ENCODE measurements at regions not wholly inside any gene's neighbourhood (a gene's known extent, or its start where the extent isn't known, plus 50 kb on each side); places are given as distances from the start of the nearest gene placed in this dataset.

GRCh38 chr11:116331381-116331780 is 441.4 kb downstream of the BUD13 start:
- TF ChIP-seq, protein P1, sequence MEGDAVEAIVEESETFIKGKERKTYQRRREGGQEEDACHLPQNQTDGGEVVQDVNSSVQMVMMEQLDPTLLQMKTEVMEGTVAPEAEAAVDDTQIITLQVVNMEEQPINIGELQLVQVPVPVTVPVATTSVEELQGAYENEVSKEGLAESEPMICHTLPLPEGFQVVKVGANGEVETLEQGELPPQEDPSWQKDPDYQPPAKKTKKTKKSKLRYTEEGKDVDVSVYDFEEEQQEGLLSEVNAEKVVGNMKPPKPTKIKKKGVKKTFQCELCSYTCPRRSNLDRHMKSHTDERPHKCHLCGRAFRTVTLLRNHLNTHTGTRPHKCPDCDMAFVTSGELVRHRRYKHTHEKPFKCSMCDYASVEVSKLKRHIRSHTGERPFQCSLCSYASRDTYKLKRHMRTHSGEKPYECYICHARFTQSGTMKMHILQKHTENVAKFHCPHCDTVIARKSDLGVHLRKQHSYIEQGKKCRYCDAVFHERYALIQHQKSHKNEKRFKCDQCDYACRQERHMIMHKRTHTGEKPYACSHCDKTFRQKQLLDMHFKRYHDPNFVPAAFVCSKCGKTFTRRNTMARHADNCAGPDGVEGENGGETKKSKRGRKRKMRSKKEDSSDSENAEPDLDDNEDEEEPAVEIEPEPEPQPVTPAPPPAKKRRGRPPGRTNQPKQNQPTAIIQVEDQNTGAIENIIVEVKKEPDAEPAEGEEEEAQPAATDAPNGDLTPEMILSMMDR (conservative IDR thresholded peaks at IDR 0.05; ENCODE audit: low read depth in 2 of 2), result no peak
- TF ChIP-seq EZH2 (IDR thresholded peaks at IDR 0.05; ENCODE audit: low read depth, unreplicated experiment) (no peak), REST (IDR thresholded peaks at IDR 0.05; ENCODE audit: unreplicated experiment) (no peak), POLR2AphosphoS5 (IDR thresholded peaks at IDR 0.05; ENCODE audit: low read depth) (no peak), JUNB (IDR thresholded peaks at IDR 0.05; ENCODE audit: unreplicated experiment) (no peak), EZH2phosphoT487 (IDR thresholded peaks at IDR 0.05; ENCODE audit: unreplicated experiment) (no peak), CREB1 (CRISPR knock-in tag; IDR thresholded peaks at IDR 0.05; ENCODE audit: low read depth) (no peak)
- TF ChIP-seq, protein P2, sequence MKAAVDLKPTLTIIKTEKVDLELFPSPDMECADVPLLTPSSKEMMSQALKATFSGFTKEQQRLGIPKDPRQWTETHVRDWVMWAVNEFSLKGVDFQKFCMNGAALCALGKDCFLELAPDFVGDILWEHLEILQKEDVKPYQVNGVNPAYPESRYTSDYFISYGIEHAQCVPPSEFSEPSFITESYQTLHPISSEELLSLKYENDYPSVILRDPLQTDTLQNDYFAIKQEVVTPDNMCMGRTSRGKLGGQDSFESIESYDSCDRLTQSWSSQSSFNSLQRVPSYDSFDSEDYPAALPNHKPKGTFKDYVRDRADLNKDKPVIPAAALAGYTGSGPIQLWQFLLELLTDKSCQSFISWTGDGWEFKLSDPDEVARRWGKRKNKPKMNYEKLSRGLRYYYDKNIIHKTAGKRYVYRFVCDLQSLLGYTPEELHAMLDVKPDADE (IDR thresholded peaks at IDR 0.05), result no peak
